ENCODE measurements at regions not wholly inside any gene's neighbourhood (a gene's known extent, or its start where the extent isn't known, plus 50 kb on each side); places are given as distances from the start of the nearest gene placed in this dataset.
A peak's percentile ranks its signal among the peaks of the same experiment; 100 is the strongest.

GRCh38 chr13:74574964-74575728, 440.9 kb upstream of the KLF12 start:
- peak in 1 of 2 experiments; percentile 19; a peak in 2 of 4 replicates for TF ChIP-seq CTCF (conservative IDR thresholded peaks at IDR 0.05; ENCODE audit: low read depth in 2 of 2)
- TF ChIP-seq POLR2AphosphoS5 (IDR thresholded peaks at IDR 0.05; ENCODE audit: low read depth) = no peak
- no peak for TF ChIP-seq EZH2phosphoT487 (IDR thresholded peaks at IDR 0.05; ENCODE audit: unreplicated experiment)
